Natural killer cell (primary cell): ENCODE measurements at regions not wholly inside any gene's neighbourhood (a gene's known extent, or its start where the extent isn't known, plus 50 kb on each side); places are given as distances from the start of the nearest gene placed in this dataset.

Source experiments
- ATAC-seq, 3 donors: fragments of 150-1000 bp in 2 of 3; fragments of 200-7000 bp in 1 of 3; cut with Tn5 transposase; 1 replicate in 1 of 3; 2 replicates in 2 of 3; pipeline ENCODE4 v1.10.0; 2021; ENCODE audit warnings: mild to moderate bottlenecking in 2 of 3, moderate library complexity in 2 of 3
- DNase-seq, 2 donors: peaks; one replicate each; pipeline versions ENCODE4 v3.0.0 to v3.0.0-alpha.2; 2013 to 2021; ENCODE audit warnings: mixed read lengths in 1 of 2
- H3K27ac ChIP-seq: one replicate; pipeline ENCODE4 v1.5.1; 2013; ENCODE audit warnings: mild to moderate bottlenecking, low read length
- H3K27me3 ChIP-seq: one replicate; pipeline ENCODE4 v1.6.1; 2013; ENCODE audit warnings: low read length; ENCODE audit not compliant: control insufficient read depth, insufficient read depth
- H3K36me3 ChIP-seq: one replicate; pipeline ENCODE4 v1.6.1; 2013; ENCODE audit warnings: low read length; ENCODE audit not compliant: control insufficient read depth, insufficient read depth
- H3K4me1 ChIP-seq: one replicate; pipeline ENCODE4 v1.6.1; 2013; ENCODE audit warnings: low read length; ENCODE audit not compliant: control insufficient read depth, insufficient read depth
- H3K4me3 ChIP-seq: one replicate; pipeline ENCODE4 v1.5.1; 2013; ENCODE audit warnings: low read length
- H3K9me3 ChIP-seq: one replicate; pipeline ENCODE4 v1.6.1; 2013; ENCODE audit warnings: low read length; ENCODE audit not compliant: control insufficient read depth, insufficient read depth
- H3K27ac Mint-ChIP-seq, 2 donors: one replicate each; pipeline ENCODE4 v1.8.0; 2022; ENCODE audit warnings: mild to moderate bottlenecking in 2 of 2, mixed read lengths in 2 of 2, moderate library complexity in 1 of 2
- H3K27me3 Mint-ChIP-seq, 2 donors: one replicate each; pipeline ENCODE4 v1.8.0; 2022; ENCODE audit warnings: low read depth in 2 of 2, mixed read lengths in 2 of 2
- H3K36me3 Mint-ChIP-seq: one replicate; pipeline ENCODE4 v1.8.0; 2022; ENCODE audit warnings: mixed read lengths
- H3K4me1 Mint-ChIP-seq, 2 donors: one replicate each; pipeline ENCODE4 v1.8.0; 2022; ENCODE audit warnings: mixed read lengths in 2 of 2
- H3K4me3 Mint-ChIP-seq: one replicate; pipeline ENCODE4 v1.8.0; 2022; ENCODE audit warnings: mild to moderate bottlenecking, moderate library complexity, mixed read lengths
- H3K9me3 Mint-ChIP-seq, 2 donors: one replicate each; pipeline ENCODE4 v1.8.0; 2022; ENCODE audit warnings: mixed read lengths in 2 of 2
- CTCF ChIP-seq: fragments of 200-600 bp; IDR thresholded peaks from one replicate; pipeline ENCODE4 v1.8.0; 2022; ENCODE audit warnings: antibody characterized with exemption
- WGBS: methylation state at CpG from one replicate; pipeline ENCODE4 v1.1.7; 2013; ENCODE audit warnings: missing lambda C conversion rate; ENCODE audit not compliant: insufficient coverage; 5-methylcytosine and 5-hydroxymethylcytosine counted together
- intact Hi-C: fragments of 100-400 bp; cut with micrococcal nuclease; formaldehyde crosslinking; loops from one replicate; pipeline ENCODE4 v1.14.2; 2022

GRCh38 chr6:104532462-104532861, 327.3 kb downstream of the HACE1 start:
- no peaks in the 10 kb centered on the region for H3K4me1 Mint-ChIP-seq
- Histone ChIP-seq H3K27ac (no peak overlapping the region), H3K27me3 (no peaks in the 10 kb centered on the region), H3K36me3 (no peaks in the 10 kb centered on the region), H3K9me3 (no peaks in the 10 kb centered on the region), H3K4me3 (no peak overlapping the region), H3K4me1 (no peaks in the 10 kb centered on the region)
- no peak for TF ChIP-seq CTCF
- no peaks in the 10 kb centered on the region for H3K36me3 Mint-ChIP-seq
- no peak overlapping the region for H3K4me3 Mint-ChIP-seq
- H3K9me3 Mint-ChIP-seq = no peaks in the 10 kb centered on the region
- WGBS = 63% methylated on average over 3 of the region's 3 CpGs
- no peak overlapping the region for H3K27ac Mint-ChIP-seq
- no peak for DNase-seq
- H3K27me3 Mint-ChIP-seq = peaks cover 0 to 5% of the 10 kb centered on the region in 2 donors
- ATAC-seq = no peak
- intact Hi-C loops = no loop called here

- no peak for TF ChIP-seq CTCF
- Histone ChIP-seq H3K9me3 (no peaks in the 10 kb centered on the region), H3K27me3 (no peaks in the 10 kb centered on the region), H3K4me1 (no peaks in the 10 kb centered on the region), H3K27ac (no peak overlapping the region), H3K36me3 (no peaks in the 10 kb centered on the region), H3K4me3 (no peak overlapping the region)
- Mint-ChIP-seq H3K4me1 (no peaks in the 10 kb centered on the region), H3K27me3 (peaks cover 0 to 5% of the 10 kb centered on the region in 2 donors), H3K36me3 (no peaks in the 10 kb centered on the region), H3K27ac (no peak overlapping the region), H3K9me3 (no peaks in the 10 kb centered on the region), H3K4me3 (no peak overlapping the region)
- intact Hi-C loops = no loop called here
- no peak for DNase-seq
- no peak for ATAC-seq
- WGBS = no CpG with 5 or more reads among the region's 1 CpG
Measured at GRCh38 chr6:104531646-104532045, 328.1 kb downstream of the HACE1 start.

- peaks cover 0 to 3% of the 10 kb centered on the region in 2 donors for H3K27me3 Mint-ChIP-seq
Measured at GRCh38 chr6:104527761-104528415, 331.8 kb downstream of the HACE1 start.

More at GRCh38 chr6:104527761-104528415, 331.8 kb downstream of the HACE1 start:
- intact Hi-C loops = no loop called here
- Histone ChIP-seq H3K27ac (no peak overlapping the region), H3K4me1 (peaks cover 3% of the 10 kb centered on the region), H3K9me3 (no peaks in the 10 kb centered on the region), H3K27me3 (no peaks in the 10 kb centered on the region), H3K36me3 (no peaks in the 10 kb centered on the region), H3K4me3 (no peak overlapping the region)
- no peak for TF ChIP-seq CTCF
- 80% methylated on average over 10 of the region's 10 CpGs for WGBS
- ATAC-seq (no peak), DNase-seq (no peak)
- Mint-ChIP-seq H3K4me3 (no peak overlapping the region), H3K36me3 (no peaks in the 10 kb centered on the region), H3K9me3 (no peaks in the 10 kb centered on the region), H3K4me1 (peaks cover 0 to 6% of the 10 kb centered on the region in 2 donors), H3K27ac (no peak overlapping the region)
